ENCODE measurements at regions not wholly inside any gene's neighbourhood (a gene's known extent, or its start where the extent isn't known, plus 50 kb on each side); places are given as distances from the start of the nearest gene placed in this dataset.
A peak's percentile ranks its signal among the peaks of the same experiment; 100 is the strongest.
"Not testable (repeated sequence)": the region's sequence is repeated elsewhere in the genome, so short reads cannot be mapped to it uniquely, and the experiment has no call there.

- Histone ChIP-seq H3K4me1 (no peaks in the 10 kb centered on the region), H3K4me3 (no peak overlapping the region), H3K9me3 (no peaks in the 10 kb centered on the region), H3K27me3 (no peaks in the 10 kb centered on the region), H3K27ac (no peak overlapping the region), H3K36me3 (no peaks in the 10 kb centered on the region)
- DNase-seq: no peak
- TF ChIP-seq POLR2A (IDR thresholded peaks at IDR 0.05) (no peak), CTCF (IDR thresholded peaks at IDR 0.05) (no peak)
These were observed 128.5 kb upstream of the CHD6 start for GRCh38 chr20:41746635-41747034.

- TF ChIP-seq POLR2A (IDR thresholded peaks at IDR 0.05) (no peak), CTCF (IDR thresholded peaks at IDR 0.05) (peak in 4 of 6 experiments; percentile 56 to 66 (median 60))
- H3K4me3 ChIP-seq: no peak overlapping the region
- no peaks in the 10 kb centered on the region for H3K9me3 ChIP-seq
These were observed 120.5 kb upstream of the CHD6 start for GRCh38 chr20:41738604-41739206.

GRCh38 chr20:41735949-41736348 is 117.8 kb upstream of the CHD6 start:
- H3K27me3 ChIP-seq: no peaks in the 10 kb centered on the region
- no peaks in the 10 kb centered on the region for H3K4me1 ChIP-seq
- TF ChIP-seq CTCF (IDR thresholded peaks at IDR 0.05) (no peak), POLR2A (IDR thresholded peaks at IDR 0.05) (no peak)
- DNase-seq: no peak
- H3K36me3 ChIP-seq: no peaks in the 10 kb centered on the region
- no peaks in the 10 kb centered on the region for H3K9me3 ChIP-seq
- H3K27ac ChIP-seq: no peak overlapping the region
- H3K4me3 ChIP-seq: no peak overlapping the region

More at GRCh38 chr20:41738604-41739206, 120.5 kb upstream of the CHD6 start:
- H3K36me3 ChIP-seq: no peaks in the 10 kb centered on the region
- no peaks in the 10 kb centered on the region for H3K4me1 ChIP-seq
- H3K27ac ChIP-seq: no peak overlapping the region
- no peaks in the 10 kb centered on the region for H3K27me3 ChIP-seq
- peak in 1 of 3 donors; percentile 55 for DNase-seq

GRCh38 chr20:41734506-41734945 is 116.3 kb upstream of the CHD6 start:
- no peaks in the 10 kb centered on the region for H3K4me1 ChIP-seq
- no peaks in the 10 kb centered on the region for H3K9me3 ChIP-seq
- no peak overlapping the region for H3K4me3 ChIP-seq
- no peaks in the 10 kb centered on the region for H3K27me3 ChIP-seq
- H3K36me3 ChIP-seq: no peaks in the 10 kb centered on the region
- TF ChIP-seq POLR2A (IDR thresholded peaks at IDR 0.05) (no peak), CTCF (IDR thresholded peaks at IDR 0.05) (peak in 5 of 6 experiments; percentile 19 to 86 (median 77))
- DNase-seq: peak; percentile 30 to 66 (median 54)
- H3K27ac ChIP-seq: no peak overlapping the region

GRCh38 chr20:41733151-41733550 is 115.0 kb upstream of the CHD6 start:
- no peak for DNase-seq
- no peak overlapping the region for H3K4me3 ChIP-seq
- no peak overlapping the region for H3K27ac ChIP-seq
- H3K4me1 ChIP-seq: no peaks in the 10 kb centered on the region
- no peaks in the 10 kb centered on the region for H3K9me3 ChIP-seq
- H3K27me3 ChIP-seq: no peaks in the 10 kb centered on the region
- TF ChIP-seq CTCF (IDR thresholded peaks at IDR 0.05) (no peak), POLR2A (IDR thresholded peaks at IDR 0.05) (no peak)
- no peaks in the 10 kb centered on the region for H3K36me3 ChIP-seq

GRCh38 chr20:41731198-41731597 is 113.0 kb upstream of the CHD6 start:
- not testable (repeated sequence) for H3K4me1 ChIP-seq, H3K27me3 ChIP-seq, H3K36me3 ChIP-seq, H3K9me3 ChIP-seq, H3K27ac ChIP-seq, DNase-seq, H3K4me3 ChIP-seq

GRCh38 chr20:41727681-41728080 is 109.5 kb upstream of the CHD6 start:
- H3K4me3 ChIP-seq, H3K27me3 ChIP-seq, H3K4me1 ChIP-seq, H3K27ac ChIP-seq, DNase-seq, H3K9me3 ChIP-seq, H3K36me3 ChIP-seq: not testable (repeated sequence)

All from Peyer's patch (tissue), 4 donors.